ENCODE measurements at regions not wholly inside any gene's neighbourhood (a gene's known extent, or its start where the extent isn't known, plus 50 kb on each side); places are given as distances from the start of the nearest gene placed in this dataset.

GRCh38 chr10:59085711-59086502 lies 90.5 kb upstream of the PHYHIPL start:
- DNase-seq (ENCODE audit: low read depth): no peak

- DNase-seq (ENCODE audit: low read depth): no peak
These were observed 89.0 kb upstream of the PHYHIPL start for GRCh38 chr10:59087486-59087885.

- DNase-seq (ENCODE audit: low read depth): no peak
These were observed 87.4 kb upstream of the PHYHIPL start for GRCh38 chr10:59088912-59089573.

GRCh38 chr10:59090817-59091622 lies 85.4 kb upstream of the PHYHIPL start:
- no peak for DNase-seq (ENCODE audit: low read depth)

- DNase-seq (ENCODE audit: low read depth): no peak
These were observed 83.0 kb upstream of the PHYHIPL start for GRCh38 chr10:59093461-59093860.

GRCh38 chr10:59096631-59097030 lies 79.8 kb upstream of the PHYHIPL start:
- DNase-seq (ENCODE audit: low read depth): no peak

- DNase-seq (ENCODE audit: low read depth): peak; percentile 53
These were observed 78.1 kb upstream of the PHYHIPL start for GRCh38 chr10:59098387-59098786.

GRCh38 chr10:59098831-59099452 lies 77.5 kb upstream of the PHYHIPL start:
- peak; percentile 3 for DNase-seq (ENCODE audit: low read depth)

- DNase-seq (ENCODE audit: low read depth): no peak
These were observed 77.0 kb upstream of the PHYHIPL start for GRCh38 chr10:59099481-59099880.

GRCh38 chr10:59102394-59102793 lies 74.0 kb upstream of the PHYHIPL start:
- DNase-seq (ENCODE audit: low read depth): no peak

GRCh38 chr10:59104186-59104585 lies 72.3 kb upstream of the PHYHIPL start:
- DNase-seq (ENCODE audit: low read depth): no peak

- no peak for DNase-seq (ENCODE audit: low read depth)
These were observed 70.0 kb upstream of the PHYHIPL start for GRCh38 chr10:59106441-59106840.

- no peak for DNase-seq (ENCODE audit: low read depth)
These were observed 69.3 kb upstream of the PHYHIPL start for GRCh38 chr10:59107147-59107546.

GRCh38 chr10:59108296-59108870 lies 68.1 kb upstream of the PHYHIPL start:
- no peak for DNase-seq (ENCODE audit: low read depth)

- DNase-seq (ENCODE audit: low read depth): no peak
These were observed 67.6 kb upstream of the PHYHIPL start for GRCh38 chr10:59108886-59109288.

- DNase-seq (ENCODE audit: low read depth): no peak
These were observed 66.6 kb upstream of the PHYHIPL start for GRCh38 chr10:59109826-59110225.

GRCh38 chr10:59124187-59124586 lies 52.3 kb upstream of the PHYHIPL start:
- no peak for DNase-seq (ENCODE audit: low read depth)

- no peak for DNase-seq (ENCODE audit: low read depth)
These were observed 50.8 kb upstream of the PHYHIPL start for GRCh38 chr10:59125666-59126065.

- DNase-seq (ENCODE audit: low read depth): no peak
These were observed 50.2 kb upstream of the PHYHIPL start for GRCh38 chr10:59126261-59126660.

Data from M059J (cell line).